HG03175 (cell line): ENCODE measurements at regions not wholly inside any gene's neighbourhood (a gene's known extent, or its start where the extent isn't known, plus 50 kb on each side); places are given as distances from the start of the nearest gene placed in this dataset.
"Not testable (repeated sequence)": the region's sequence is repeated elsewhere in the genome, so short reads cannot be mapped to it uniquely, and the experiment has no call there.

ENCODE experiments used
- ATAC-seq: cut with Tn5 transposase; IDR thresholded peaks from one replicate; pipeline ENCODE4 v1.9.1; 2021; ENCODE audit warnings: mild to moderate bottlenecking, moderate library complexity; ENCODE audit not compliant: unreplicated experiment

GRCh38 chr4:27119239-27119638, 258.6 kb downstream of the STIM2 start:
- no peak for ATAC-seq

GRCh38 chr4:27121830-27122229, 261.2 kb downstream of the STIM2 start:
- ATAC-seq, result no peak

- no peak for ATAC-seq
Observed at GRCh38 chr4:27123123-27123768, 262.6 kb downstream of the STIM2 start.

- ATAC-seq, result no peak
Observed at GRCh38 chr4:27123769-27124124, 263.1 kb downstream of the STIM2 start.

- ATAC-seq, result not testable (repeated sequence)
Observed at GRCh38 chr4:27126895-27127294, 266.3 kb downstream of the STIM2 start.

- no peak for ATAC-seq
Observed at GRCh38 chr4:27128443-27128842, 267.8 kb downstream of the STIM2 start.

- no peak for ATAC-seq
Observed at GRCh38 chr4:27129871-27130366, 269.3 kb downstream of the STIM2 start.

- no peak for ATAC-seq
Observed at GRCh38 chr4:27132497-27132896, 271.9 kb downstream of the STIM2 start.

GRCh38 chr4:27140486-27140885, 279.8 kb downstream of the STIM2 start:
- no peak for ATAC-seq

GRCh38 chr4:27141530-27141929, 280.9 kb downstream of the STIM2 start:
- ATAC-seq, result no peak

GRCh38 chr4:27142841-27143240, 282.2 kb downstream of the STIM2 start:
- ATAC-seq, result no peak

- no peak for ATAC-seq
Observed at GRCh38 chr4:27145597-27145996, 285.0 kb downstream of the STIM2 start.

- ATAC-seq, result no peak
Observed at GRCh38 chr4:27148211-27148895, 287.7 kb downstream of the STIM2 start.

GRCh38 chr4:27149541-27150212, 289.0 kb downstream of the STIM2 start:
- ATAC-seq, result no peak

- no peak for ATAC-seq
Observed at GRCh38 chr4:27152703-27153102, 292.1 kb downstream of the STIM2 start.

- no peak for ATAC-seq
Observed at GRCh38 chr4:27154706-27155105, 294.1 kb downstream of the STIM2 start.

- ATAC-seq, result no peak
Observed at GRCh38 chr4:27161191-27161590, 300.6 kb downstream of the STIM2 start.

- no peak for ATAC-seq
Observed at GRCh38 chr4:27168783-27169182, 308.1 kb downstream of the STIM2 start.

GRCh38 chr4:27173280-27173679, 312.6 kb downstream of the STIM2 start:
- no peak for ATAC-seq

GRCh38 chr4:27176400-27176799, 315.8 kb downstream of the STIM2 start:
- ATAC-seq, result no peak

GRCh38 chr4:27176881-27177280, 316.2 kb downstream of the STIM2 start:
- ATAC-seq, result no peak

- no peak for ATAC-seq
Observed at GRCh38 chr4:27178061-27178460, 317.4 kb downstream of the STIM2 start.
